Neural progenitor cell (in vitro differentiated cells): ENCODE measurements at regions not wholly inside any gene's neighbourhood (a gene's known extent, or its start where the extent isn't known, plus 50 kb on each side); places are given as distances from the start of the nearest gene placed in this dataset.

ENCODE experiments used
- DNase-seq: peaks from one replicate; pipeline ENCODE4 v3.0.0-alpha.2; 2016; ENCODE audit warnings: low spot score
- H2AFZ ChIP-seq: fragments of 200-600 bp; sonication (generic); replicated peaks from 2 replicates; pipeline ENCODE4 v1.6.1; 2016; ENCODE audit warnings: antibody characterized with exemption
- H3F3A ChIP-seq: fragments of 200-600 bp; sonication (generic); 2 replicates; pipeline ENCODE4 v1.6.1; 2016; ENCODE audit warnings: antibody characterized with exemption, low read depth
- H3K27ac ChIP-seq: fragments of 200-600 bp; sonication (generic); 2 replicates; pipeline ENCODE4 v1.5.1; 2016; ENCODE audit warnings: mild to moderate bottlenecking
- H3K27me3 ChIP-seq: fragments of 200-600 bp; sonication (generic); 2 replicates; pipeline ENCODE4 v1.6.1; 2016; ENCODE audit warnings: mild to moderate bottlenecking, moderate library complexity
- H3K36me3 ChIP-seq: fragments of 200-600 bp; sonication (generic); 2 replicates; pipeline ENCODE4 v1.5.1; 2016
- H3K4me1 ChIP-seq: fragments of 200-600 bp; sonication (generic); 2 replicates; pipeline ENCODE4 v1.6.1; 2016; ENCODE audit warnings: mixed run types
- H3K4me2 ChIP-seq: fragments of 200-600 bp; sonication (generic); 2 replicates; pipeline ENCODE4 v1.6.1; 2016
- H3K4me3 ChIP-seq: fragments of 200-600 bp; sonication (generic); 2 replicates; pipeline ENCODE4 v1.5.1; 2016
- H3K79me2 ChIP-seq: fragments of 200-600 bp; sonication (generic); 2 replicates; pipeline ENCODE4 v1.6.1; 2016; ENCODE audit warnings: low read depth
- H3K9ac ChIP-seq: fragments of 200-600 bp; sonication (generic); 2 replicates; pipeline ENCODE4 v1.6.1; 2016
- H3K9me3 ChIP-seq: fragments of 200-600 bp; sonication (generic); 2 replicates; pipeline ENCODE4 v1.5.1; 2016; ENCODE audit warnings: low read depth
- H4K20me1 ChIP-seq: fragments of 200-600 bp; sonication (generic); 2 replicates; pipeline ENCODE4 v1.6.1; 2016; ENCODE audit warnings: low read depth
- H3K27ac Mint-ChIP-seq: 3 replicates; pipeline ENCODE4 v1.8.0; 2021; ENCODE audit warnings: mixed read lengths
- H3K27me3 Mint-ChIP-seq: 2 replicates; pipeline ENCODE4 v1.8.0; 2022; ENCODE audit warnings: low read depth, mild to moderate bottlenecking, inconsistent platforms, moderate library complexity, mixed read lengths; ENCODE audit not compliant: insufficient read depth
- H3K36me3 Mint-ChIP-seq: 3 replicates; pipeline ENCODE4 v1.8.0; 2021; ENCODE audit warnings: mixed read lengths
- H3K4me1 Mint-ChIP-seq: 3 replicates; pipeline ENCODE4 v1.8.0; 2021; ENCODE audit warnings: mixed read lengths
- H3K4me3 Mint-ChIP-seq: 3 replicates; pipeline ENCODE4 v1.8.0; 2021; ENCODE audit warnings: mild to moderate bottlenecking, moderate library complexity, mixed read lengths
- H3K9me3 Mint-ChIP-seq: 3 replicates; pipeline ENCODE4 v1.8.0; 2020; ENCODE audit warnings: mixed read lengths
- EZH2 ChIP-seq: fragments of 200-600 bp; sonication (generic); IDR thresholded peaks from 2 replicates; pipeline ENCODE4 v1.6.1; 2017; ENCODE audit warnings: antibody characterized with exemption, mild to moderate bottlenecking, moderate library complexity
- EZH2phosphoT487 ChIP-seq: fragments of 200-600 bp; sonication (generic); IDR thresholded peaks from 2 replicates; pipeline ENCODE4 v1.6.1; 2017; ENCODE audit warnings: antibody characterized with exemption
- TF ChIP-seq, protein P1 (sequence below): fragments of 200-600 bp; sonication (generic); IDR thresholded peaks from 2 replicates; pipeline ENCODE4 v1.5.1; 2017; ENCODE audit warnings: antibody characterized with exemption, mild to moderate bottlenecking

- Mint-ChIP-seq H3K4me3 (no peak overlapping the region), H3K27ac (no peak overlapping the region), H3K4me1 (no peaks in the 10 kb centered on the region), H3K36me3 (no peaks in the 10 kb centered on the region), H3K9me3 (no peaks in the 10 kb centered on the region), H3K27me3 (no peaks in the 10 kb centered on the region)
- H3K79me2 ChIP-seq, result no peaks in the 10 kb centered on the region
- no peak for DNase-seq
- no peak overlapping the region for H3K4me2 ChIP-seq
- no peaks in the 10 kb centered on the region for H3K36me3 ChIP-seq
- H3K9ac ChIP-seq, result no peak overlapping the region
- no peaks in the 10 kb centered on the region for H4K20me1 ChIP-seq
- TF ChIP-seq EZH2, result no peak
- TF ChIP-seq, protein P1, sequence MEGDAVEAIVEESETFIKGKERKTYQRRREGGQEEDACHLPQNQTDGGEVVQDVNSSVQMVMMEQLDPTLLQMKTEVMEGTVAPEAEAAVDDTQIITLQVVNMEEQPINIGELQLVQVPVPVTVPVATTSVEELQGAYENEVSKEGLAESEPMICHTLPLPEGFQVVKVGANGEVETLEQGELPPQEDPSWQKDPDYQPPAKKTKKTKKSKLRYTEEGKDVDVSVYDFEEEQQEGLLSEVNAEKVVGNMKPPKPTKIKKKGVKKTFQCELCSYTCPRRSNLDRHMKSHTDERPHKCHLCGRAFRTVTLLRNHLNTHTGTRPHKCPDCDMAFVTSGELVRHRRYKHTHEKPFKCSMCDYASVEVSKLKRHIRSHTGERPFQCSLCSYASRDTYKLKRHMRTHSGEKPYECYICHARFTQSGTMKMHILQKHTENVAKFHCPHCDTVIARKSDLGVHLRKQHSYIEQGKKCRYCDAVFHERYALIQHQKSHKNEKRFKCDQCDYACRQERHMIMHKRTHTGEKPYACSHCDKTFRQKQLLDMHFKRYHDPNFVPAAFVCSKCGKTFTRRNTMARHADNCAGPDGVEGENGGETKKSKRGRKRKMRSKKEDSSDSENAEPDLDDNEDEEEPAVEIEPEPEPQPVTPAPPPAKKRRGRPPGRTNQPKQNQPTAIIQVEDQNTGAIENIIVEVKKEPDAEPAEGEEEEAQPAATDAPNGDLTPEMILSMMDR, result no peak
- TF ChIP-seq EZH2phosphoT487, result no peak
- H3K4me1 ChIP-seq, result no peaks in the 10 kb centered on the region
- no peaks in the 10 kb centered on the region for H3K9me3 ChIP-seq
- no peak overlapping the region for H3K27ac ChIP-seq
- H3F3A ChIP-seq, result peaks cover 12% of the 10 kb centered on the region
- H3K27me3 ChIP-seq, result no peaks in the 10 kb centered on the region
- no peak overlapping the region for H3K4me3 ChIP-seq
- no peak overlapping the region for H2AFZ ChIP-seq
Measured at GRCh38 chr4:58871509-58871908, 1761.3 kb upstream of the IGFBP7 start.

- H3K27ac Mint-ChIP-seq, result no peak overlapping the region
- Histone ChIP-seq H3K4me2 (no peak overlapping the region), H2AFZ (no peak overlapping the region), H3K27me3 (no peaks in the 10 kb centered on the region), H4K20me1 (no peaks in the 10 kb centered on the region), H3K27ac (no peak overlapping the region), H3F3A (no peaks in the 10 kb centered on the region), H3K4me3 (no peak overlapping the region), H3K36me3 (no peaks in the 10 kb centered on the region), H3K79me2 (no peaks in the 10 kb centered on the region), H3K9me3 (no peaks in the 10 kb centered on the region), H3K9ac (no peak overlapping the region), H3K4me1 (no peaks in the 10 kb centered on the region)
- H3K4me1 Mint-ChIP-seq, result no peaks in the 10 kb centered on the region
- no peaks in the 10 kb centered on the region for H3K36me3 Mint-ChIP-seq
- TF ChIP-seq EZH2, result no peak
- no peak for TF ChIP-seq EZH2phosphoT487
- TF ChIP-seq, protein P1, result no peak
- H3K27me3 Mint-ChIP-seq, result no peaks in the 10 kb centered on the region
- H3K4me3 Mint-ChIP-seq, result no peak overlapping the region
- no peaks in the 10 kb centered on the region for H3K9me3 Mint-ChIP-seq
- DNase-seq, result no peak
Measured at GRCh38 chr4:58849026-58849425, 1738.8 kb upstream of the IGFBP7 start.

- Mint-ChIP-seq H3K4me1 (no peaks in the 10 kb centered on the region), H3K9me3 (peaks cover 9% of the 10 kb centered on the region), H3K4me3 (no peak overlapping the region), H3K27ac (no peak overlapping the region), H3K27me3 (no peaks in the 10 kb centered on the region), H3K36me3 (no peaks in the 10 kb centered on the region)
- H3F3A ChIP-seq, result no peaks in the 10 kb centered on the region
- H3K9ac ChIP-seq, result no peak overlapping the region
- H2AFZ ChIP-seq, result no peak overlapping the region
- DNase-seq, result no peak
- no peak overlapping the region for H3K4me3 ChIP-seq
- no peaks in the 10 kb centered on the region for H3K36me3 ChIP-seq
- TF ChIP-seq EZH2, result no peak
- no peaks in the 10 kb centered on the region for H3K27me3 ChIP-seq
- no peaks in the 10 kb centered on the region for H3K79me2 ChIP-seq
- H3K27ac ChIP-seq, result no peak overlapping the region
- no peaks in the 10 kb centered on the region for H4K20me1 ChIP-seq
- H3K4me1 ChIP-seq, result no peaks in the 10 kb centered on the region
- H3K4me2 ChIP-seq, result no peak overlapping the region
- H3K9me3 ChIP-seq, result no peaks in the 10 kb centered on the region
Measured at GRCh38 chr4:58843455-58843854, 1733.3 kb upstream of the IGFBP7 start.

DNA sequence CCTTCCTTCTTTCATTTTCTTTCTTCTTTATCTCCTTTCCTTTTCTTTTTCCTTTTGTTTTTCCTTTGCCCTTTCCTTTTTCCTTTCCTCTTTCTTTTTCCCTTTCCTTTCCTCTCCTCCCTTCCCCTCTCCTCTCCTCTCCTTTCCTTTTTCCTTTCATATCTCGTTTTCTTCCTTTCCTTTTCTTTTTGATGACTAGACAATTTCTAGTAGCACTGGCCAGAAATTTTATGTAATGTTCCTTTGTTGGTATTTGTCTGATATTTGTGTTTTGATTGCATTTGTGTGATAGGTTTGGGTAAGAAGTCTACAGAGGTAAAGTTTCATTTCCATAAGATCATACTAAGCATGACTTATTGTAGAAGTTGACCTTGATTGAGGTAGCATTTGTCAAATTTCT, 1722.9 kb upstream of the IGFBP7 start:
- Histone ChIP-seq H3K9me3 (no peaks in the 10 kb centered on the region), H3K4me3 (no peak overlapping the region), H3F3A (no peaks in the 10 kb centered on the region), H3K79me2 (no peaks in the 10 kb centered on the region), H3K36me3 (no peaks in the 10 kb centered on the region), H3K9ac (no peak overlapping the region), H3K27me3 (no peaks in the 10 kb centered on the region), H2AFZ (no peak overlapping the region), H3K4me2 (no peak overlapping the region), H3K27ac (no peak overlapping the region), H4K20me1 (no peaks in the 10 kb centered on the region), H3K4me1 (no peaks in the 10 kb centered on the region)
- Mint-ChIP-seq H3K9me3 (peaks cover 2% of the 10 kb centered on the region), H3K4me3 (no peak overlapping the region), H3K27me3 (no peaks in the 10 kb centered on the region), H3K36me3 (no peaks in the 10 kb centered on the region), H3K4me1 (peaks cover 13% of the 10 kb centered on the region), H3K27ac (no peak overlapping the region)
- TF ChIP-seq EZH2phosphoT487, result no peak
- TF ChIP-seq, protein P1, result no peak
- no peak for TF ChIP-seq EZH2
- DNase-seq, result no peak
